Subcutaneous abdominal adipose tissue (tissue), 5 donors: ENCODE measurements at regions not wholly inside any gene's neighbourhood (a gene's known extent, or its start where the extent isn't known, plus 50 kb on each side); places are given as distances from the start of the nearest gene placed in this dataset.
"Not testable (repeated sequence)": the region's sequence is repeated elsewhere in the genome, so short reads cannot be mapped to it uniquely, and the experiment has no call there.

Experiments
- H3K27ac ChIP-seq: one replicate; pipeline ENCODE4 v1.7.0; 2013; ENCODE audit warnings: low read depth, mild to moderate bottlenecking, inconsistent platforms, low read length, moderate library complexity
- H3K27me3 ChIP-seq, 5 donors: one replicate each; pipeline ENCODE4 v1.7.0; 2013; ENCODE audit warnings: low read length in 5 of 5, inconsistent platforms in 1 of 5; ENCODE audit not compliant: control insufficient read depth in 5 of 5, insufficient read depth in 4 of 5
- H3K36me3 ChIP-seq, 5 donors: one replicate each; pipeline ENCODE4 v1.7.0; 2013; ENCODE audit warnings: low read length in 5 of 5; ENCODE audit not compliant: control insufficient read depth in 5 of 5, insufficient read depth in 5 of 5
- H3K4me1 ChIP-seq, 5 donors: one replicate each; pipeline ENCODE4 v1.7.0; 2013; ENCODE audit warnings: low read length in 5 of 5, mild to moderate bottlenecking in 3 of 5, moderate library complexity in 1 of 5; ENCODE audit not compliant: control insufficient read depth in 5 of 5, insufficient read depth in 5 of 5
- H3K4me3 ChIP-seq, 5 donors: one replicate each; pipeline ENCODE4 v1.7.0; 2013; ENCODE audit warnings: low read length in 5 of 5, low read depth in 1 of 5
- H3K9ac ChIP-seq, 5 donors: one replicate each; pipeline ENCODE4 v1.7.0; 2013; ENCODE audit warnings: low read length in 5 of 5, mild to moderate bottlenecking in 4 of 5, moderate library complexity in 3 of 5
- H3K9me3 ChIP-seq, 5 donors: one replicate each; pipeline ENCODE4 v1.7.0; 2013; ENCODE audit warnings: low read length in 5 of 5; ENCODE audit not compliant: control insufficient read depth in 5 of 5
- donor health status: healthy.
- donor health status: healthy.
- donor health status: healthy.
- donor health status: healthy.
- donor health status: healthy.

DNA sequence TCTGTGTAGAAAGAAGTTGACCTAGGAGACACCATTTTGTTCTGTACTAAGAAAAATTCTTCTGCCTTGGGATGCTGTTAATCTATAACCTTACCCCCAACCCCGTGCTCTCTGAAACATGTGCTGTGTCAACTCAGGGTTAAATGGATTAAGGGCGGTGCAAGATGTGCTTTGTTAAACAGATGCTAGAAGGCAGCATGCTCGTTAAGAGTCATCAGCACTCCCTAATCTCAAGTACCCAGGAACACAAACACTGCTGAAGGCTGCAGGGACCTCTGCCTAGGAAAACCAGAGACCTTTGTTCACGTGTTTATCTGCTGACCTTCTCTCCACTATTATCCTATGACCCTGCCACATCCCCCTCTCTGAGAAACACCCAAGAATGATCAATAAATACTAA, 127.9 kb upstream of the MED14 start:
- not testable (repeated sequence) for H3K27ac ChIP-seq, H3K4me1 ChIP-seq, H3K4me3 ChIP-seq, H3K9me3 ChIP-seq, H3K9ac ChIP-seq, H3K36me3 ChIP-seq
- peaks cover 0 to 14% (median 2%) of the 10 kb centered on the region in 5 donors for H3K27me3 ChIP-seq

GRCh38 chrX:40863671-40864070, 128.3 kb upstream of the MED14 start:
- no peak overlapping the region for H3K4me3 ChIP-seq
- peaks cover 0 to 4% (median 0%) of the 10 kb centered on the region in 5 donors for H3K9me3 ChIP-seq

GRCh38 chrX:40864972-40865371, 129.6 kb upstream of the MED14 start:
- peaks cover 0 to 9% (median 5%) of the 10 kb centered on the region in 5 donors for H3K4me1 ChIP-seq
- no peaks in the 10 kb centered on the region for H3K36me3 ChIP-seq
- H3K4me3 ChIP-seq: no peak overlapping the region
- H3K27ac ChIP-seq: no peak overlapping the region
- H3K27me3 ChIP-seq: peaks cover 0 to 12% (median under 1%) of the 10 kb centered on the region in 5 donors
- no peak overlapping the region for H3K9ac ChIP-seq
- H3K9me3 ChIP-seq: peaks cover 0 to 7% (median 0%) of the 10 kb centered on the region in 5 donors

More at GRCh38 chrX:40863671-40864070, 128.3 kb upstream of the MED14 start:
- H3K36me3 ChIP-seq: no peaks in the 10 kb centered on the region
- H3K4me1 ChIP-seq: peaks cover 0 to 9% (median 5%) of the 10 kb centered on the region in 5 donors
- H3K27ac ChIP-seq: no peak overlapping the region
- H3K9ac ChIP-seq: no peak overlapping the region
- H3K27me3 ChIP-seq: peaks cover 0 to 14% (median 2%) of the 10 kb centered on the region in 5 donors

GRCh38 chrX:40866893-40867292, 131.6 kb upstream of the MED14 start:
- no peak overlapping the region for H3K4me3 ChIP-seq
- peaks cover 0 to 7% (median 3%) of the 10 kb centered on the region in 5 donors for H3K27me3 ChIP-seq
- peaks cover 4 to 9% (median 5%) of the 10 kb centered on the region in 5 donors for H3K4me1 ChIP-seq
- no peaks in the 10 kb centered on the region for H3K36me3 ChIP-seq
- H3K27ac ChIP-seq: no peak overlapping the region
- H3K9ac ChIP-seq: no peak overlapping the region
- peaks cover 0 to 5% (median 0%) of the 10 kb centered on the region in 5 donors for H3K9me3 ChIP-seq

DNA sequence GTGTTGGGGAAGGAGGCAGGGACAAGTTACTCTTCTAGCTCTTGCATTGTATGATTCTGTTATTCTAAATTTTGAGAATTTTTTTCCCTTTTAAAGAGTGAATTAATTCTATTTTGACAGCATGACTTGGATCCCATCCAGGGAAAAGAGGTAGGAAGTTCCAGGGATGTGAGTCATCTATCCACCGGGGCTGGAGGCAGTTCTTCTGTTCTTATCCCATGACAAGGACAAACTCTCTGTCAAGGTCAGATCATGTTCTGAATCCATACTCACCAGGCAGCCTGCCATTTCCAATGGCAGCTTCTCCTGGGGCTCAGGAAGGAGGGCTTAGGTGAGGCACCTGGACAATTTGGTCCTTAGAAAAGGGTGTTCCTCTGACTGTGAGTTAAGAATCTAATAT, 132.0 kb upstream of the MED14 start:
- Histone ChIP-seq H3K27ac (no peak overlapping the region), H3K9ac (no peak overlapping the region), H3K27me3 (peaks cover 0 to 7% (median 3%) of the 10 kb centered on the region in 5 donors), H3K4me3 (no peak overlapping the region), H3K36me3 (no peaks in the 10 kb centered on the region), H3K4me1 (peaks cover 4 to 9% (median 6%) of the 10 kb centered on the region in 5 donors), H3K9me3 (peaks cover 0 to 5% (median 0%) of the 10 kb centered on the region in 5 donors)

- Histone ChIP-seq H3K36me3 (no peaks in the 10 kb centered on the region), H3K27ac (no peak overlapping the region), H3K9ac (no peak overlapping the region), H3K4me3 (no peak overlapping the region), H3K27me3 (peaks cover 0 to 7% (median 5%) of the 10 kb centered on the region in 5 donors), H3K4me1 (peaks cover 4 to 13% (median 6%) of the 10 kb centered on the region in 5 donors), H3K9me3 (peaks cover 0 to 5% (median 0%) of the 10 kb centered on the region in 5 donors)
Observed at GRCh38 chrX:40868868-40869267, 133.5 kb upstream of the MED14 start.

DNA sequence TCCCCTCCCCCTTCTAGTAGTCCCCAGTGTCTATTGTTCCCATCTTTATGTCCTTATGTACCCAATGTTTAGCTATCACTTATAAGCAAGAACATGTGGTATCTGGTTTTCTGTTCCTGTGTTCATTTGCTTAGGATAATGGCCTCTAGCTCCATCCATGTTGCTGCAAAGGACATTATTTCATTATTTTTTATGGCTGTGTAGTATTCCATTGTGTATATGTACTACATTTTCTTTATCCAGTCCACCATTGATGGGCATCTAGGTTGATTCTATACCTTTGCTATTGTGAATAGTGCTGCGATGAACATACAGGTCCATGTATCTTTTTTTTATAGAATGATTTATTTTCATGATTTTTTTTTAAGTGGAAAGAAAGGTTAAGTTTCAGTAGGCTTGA, 135.6 kb upstream of the MED14 start:
- H3K36me3 ChIP-seq, H3K27ac ChIP-seq, H3K9me3 ChIP-seq, H3K9ac ChIP-seq, H3K4me3 ChIP-seq: not testable (repeated sequence)
- H3K27me3 ChIP-seq: peaks cover 0 to 12% (median 10%) of the 10 kb centered on the region in 5 donors
- H3K4me1 ChIP-seq: peaks cover 4 to 13% (median 6%) of the 10 kb centered on the region in 5 donors

GRCh38 chrX:40871385-40872082, 136.2 kb upstream of the MED14 start:
- H3K27ac ChIP-seq: no peak overlapping the region
- peaks cover 4 to 12% (median 6%) of the 10 kb centered on the region in 5 donors for H3K4me1 ChIP-seq
- H3K9me3 ChIP-seq: peaks cover 0 to 5% (median 0%) of the 10 kb centered on the region in 5 donors
- no peaks in the 10 kb centered on the region for H3K36me3 ChIP-seq
- H3K9ac ChIP-seq: no peak overlapping the region
- H3K4me3 ChIP-seq: no peak overlapping the region
- H3K27me3 ChIP-seq: peaks cover 0 to 11% (median 10%) of the 10 kb centered on the region in 5 donors

GRCh38 chrX:40872351-40872750, 137.0 kb upstream of the MED14 start:
- Histone ChIP-seq H3K4me3 (no peak overlapping the region), H3K27ac (no peak overlapping the region), H3K9ac (no peak overlapping the region), H3K4me1 (peaks cover 0 to 6% (median 4%) of the 10 kb centered on the region in 5 donors), H3K9me3 (peaks cover 0 to 5% (median 0%) of the 10 kb centered on the region in 5 donors), H3K27me3 (peaks cover 0 to 12% (median 8%) of the 10 kb centered on the region in 5 donors), H3K36me3 (no peaks in the 10 kb centered on the region)

DNA sequence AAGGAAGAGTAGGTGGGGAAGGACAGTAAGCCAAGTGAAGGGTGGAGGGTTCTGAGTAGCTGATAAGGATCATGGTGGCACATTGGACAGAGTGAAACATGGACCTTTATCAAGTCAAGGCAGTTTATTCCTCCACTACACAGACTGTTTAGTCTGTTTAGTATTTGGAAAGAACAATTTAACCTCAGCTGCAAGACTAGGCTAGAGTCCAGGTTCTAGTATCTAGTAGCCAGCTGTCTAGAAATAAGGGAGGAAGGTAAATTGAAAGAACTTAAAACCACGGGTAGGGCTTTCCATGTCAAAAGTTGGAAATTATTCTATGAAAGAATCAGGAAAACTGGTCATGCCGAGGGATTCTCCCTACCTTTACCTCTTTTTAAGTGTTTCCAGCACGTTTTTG, 140.1 kb upstream of the MED14 start:
- Histone ChIP-seq H3K9me3 (no peaks in the 10 kb centered on the region), H3K36me3 (no peaks in the 10 kb centered on the region), H3K27me3 (peaks cover 0 to 12% (median 8%) of the 10 kb centered on the region in 5 donors), H3K27ac (no peak overlapping the region), H3K4me1 (peaks cover 0 to 6% (median 5%) of the 10 kb centered on the region in 5 donors), H3K9ac (no peak overlapping the region), H3K4me3 (no peak overlapping the region)
